Coronary artery (tissue), 2 donors: ENCODE measurements at regions not wholly inside any gene's neighbourhood (a gene's known extent, or its start where the extent isn't known, plus 50 kb on each side); places are given as distances from the start of the nearest gene placed in this dataset.

Source experiments
- DNase-seq: peaks from one replicate; pipeline ENCODE4 v3.0.0-alpha.2; 2017; ENCODE audit warnings: low spot score
- H3K27ac ChIP-seq, 2 donors: fragments of 200-600 bp; sonication (generic); one replicate each; pipeline ENCODE4 v1.5.1; 2016 to 2019
- H3K4me3 ChIP-seq: fragments of 200-600 bp; sonication (generic); 2 replicates; pipeline ENCODE4 v1.5.1; 2016; ENCODE audit warnings: mild to moderate bottlenecking, moderate library complexity
- CTCF ChIP-seq: fragments of 200-600 bp; sonication (generic); IDR thresholded peaks from one replicate; pipeline ENCODE4 v1.5.1; 2019; ENCODE audit warnings: antibody characterized with exemption

- DNase-seq, result no peak
- Histone ChIP-seq H3K27ac (no peak overlapping the region), H3K4me3 (no peak overlapping the region)
- TF ChIP-seq CTCF, result no peak
These were observed 214.3 kb upstream of the NR5A2 start for GRCh38 chr1:199813198-199813597.

GRCh38 chr1:199815947-199816346 is 211.6 kb upstream of the NR5A2 start:
- H3K27ac ChIP-seq, result no peak overlapping the region
- DNase-seq, result no peak

GRCh38 chr1:199817266-199817665 is 210.2 kb upstream of the NR5A2 start:
- H3K27ac ChIP-seq, result no peak overlapping the region
- no peak overlapping the region for H3K4me3 ChIP-seq
- no peak for TF ChIP-seq CTCF
- no peak for DNase-seq

More at GRCh38 chr1:199815947-199816346, 211.6 kb upstream of the NR5A2 start:
- H3K4me3 ChIP-seq, result no peak overlapping the region
- TF ChIP-seq CTCF, result no peak

- no peak overlapping the region for H3K4me3 ChIP-seq
- no peak for DNase-seq
These were observed 206.3 kb upstream of the NR5A2 start for GRCh38 chr1:199821029-199821779.

GRCh38 chr1:199832451-199832850 is 195.1 kb upstream of the NR5A2 start:
- no peak for DNase-seq
- no peak overlapping the region for H3K27ac ChIP-seq
- TF ChIP-seq CTCF, result no peak
- H3K4me3 ChIP-seq, result no peak overlapping the region

More at GRCh38 chr1:199821029-199821779, 206.3 kb upstream of the NR5A2 start:
- TF ChIP-seq CTCF, result no peak
- no peak overlapping the region for H3K27ac ChIP-seq

- no peak for TF ChIP-seq CTCF
- DNase-seq, result no peak
- Histone ChIP-seq H3K27ac (no peak overlapping the region), H3K4me3 (no peak overlapping the region)
These were observed 192.8 kb upstream of the NR5A2 start for GRCh38 chr1:199834711-199835110.

GRCh38 chr1:199836430-199836829 is 191.1 kb upstream of the NR5A2 start:
- no peak overlapping the region for H3K4me3 ChIP-seq
- no peak for DNase-seq
- no peak for TF ChIP-seq CTCF
- no peak overlapping the region for H3K27ac ChIP-seq
